ENCODE measurements at regions not wholly inside any gene's neighbourhood (a gene's known extent, or its start where the extent isn't known, plus 50 kb on each side); places are given as distances from the start of the nearest gene placed in this dataset.

DNA sequence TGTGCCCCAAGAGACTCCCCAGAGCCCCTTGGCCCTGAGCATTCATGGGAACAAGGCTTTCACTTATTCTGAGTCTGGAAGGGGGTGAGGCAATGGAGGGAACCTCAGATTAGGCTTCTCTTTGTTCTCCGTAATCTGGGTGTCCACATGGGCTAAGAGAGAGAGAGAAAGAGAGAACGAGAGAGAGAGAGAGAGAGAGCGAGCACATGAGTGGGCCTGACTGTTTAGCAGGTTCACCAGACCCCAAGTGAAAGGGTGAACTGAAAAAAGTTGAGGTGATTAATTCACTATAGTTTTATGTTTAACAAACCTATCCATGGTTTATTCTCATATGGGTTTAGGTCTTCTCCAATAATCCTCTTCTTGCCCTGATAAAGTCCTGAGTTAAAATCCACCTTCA lies 183.4 kb upstream of the VASH1 start (continued):
- TF ChIP-seq, protein P1, sequence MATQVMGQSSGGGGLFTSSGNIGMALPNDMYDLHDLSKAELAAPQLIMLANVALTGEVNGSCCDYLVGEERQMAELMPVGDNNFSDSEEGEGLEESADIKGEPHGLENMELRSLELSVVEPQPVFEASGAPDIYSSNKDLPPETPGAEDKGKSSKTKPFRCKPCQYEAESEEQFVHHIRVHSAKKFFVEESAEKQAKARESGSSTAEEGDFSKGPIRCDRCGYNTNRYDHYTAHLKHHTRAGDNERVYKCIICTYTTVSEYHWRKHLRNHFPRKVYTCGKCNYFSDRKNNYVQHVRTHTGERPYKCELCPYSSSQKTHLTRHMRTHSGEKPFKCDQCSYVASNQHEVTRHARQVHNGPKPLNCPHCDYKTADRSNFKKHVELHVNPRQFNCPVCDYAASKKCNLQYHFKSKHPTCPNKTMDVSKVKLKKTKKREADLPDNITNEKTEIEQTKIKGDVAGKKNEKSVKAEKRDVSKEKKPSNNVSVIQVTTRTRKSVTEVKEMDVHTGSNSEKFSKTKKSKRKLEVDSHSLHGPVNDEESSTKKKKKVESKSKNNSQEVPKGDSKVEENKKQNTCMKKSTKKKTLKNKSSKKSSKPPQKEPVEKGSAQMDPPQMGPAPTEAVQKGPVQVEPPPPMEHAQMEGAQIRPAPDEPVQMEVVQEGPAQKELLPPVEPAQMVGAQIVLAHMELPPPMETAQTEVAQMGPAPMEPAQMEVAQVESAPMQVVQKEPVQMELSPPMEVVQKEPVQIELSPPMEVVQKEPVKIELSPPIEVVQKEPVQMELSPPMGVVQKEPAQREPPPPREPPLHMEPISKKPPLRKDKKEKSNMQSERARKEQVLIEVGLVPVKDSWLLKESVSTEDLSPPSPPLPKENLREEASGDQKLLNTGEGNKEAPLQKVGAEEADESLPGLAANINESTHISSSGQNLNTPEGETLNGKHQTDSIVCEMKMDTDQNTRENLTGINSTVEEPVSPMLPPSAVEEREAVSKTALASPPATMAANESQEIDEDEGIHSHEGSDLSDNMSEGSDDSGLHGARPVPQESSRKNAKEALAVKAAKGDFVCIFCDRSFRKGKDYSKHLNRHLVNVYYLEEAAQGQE (IDR thresholded peaks at IDR 0.05; ENCODE audit: low read depth, low read length): no peak
- no peak for TF ChIP-seq TCF12 (IDR thresholded peaks at IDR 0.05)
- TF ChIP-seq ELF1 (IDR thresholded peaks at IDR 0.05): no peak
- no peak for TF ChIP-seq RCOR1 (IDR thresholded peaks at IDR 0.05; ENCODE audit: low read length)
- TF ChIP-seq, protein P2, sequence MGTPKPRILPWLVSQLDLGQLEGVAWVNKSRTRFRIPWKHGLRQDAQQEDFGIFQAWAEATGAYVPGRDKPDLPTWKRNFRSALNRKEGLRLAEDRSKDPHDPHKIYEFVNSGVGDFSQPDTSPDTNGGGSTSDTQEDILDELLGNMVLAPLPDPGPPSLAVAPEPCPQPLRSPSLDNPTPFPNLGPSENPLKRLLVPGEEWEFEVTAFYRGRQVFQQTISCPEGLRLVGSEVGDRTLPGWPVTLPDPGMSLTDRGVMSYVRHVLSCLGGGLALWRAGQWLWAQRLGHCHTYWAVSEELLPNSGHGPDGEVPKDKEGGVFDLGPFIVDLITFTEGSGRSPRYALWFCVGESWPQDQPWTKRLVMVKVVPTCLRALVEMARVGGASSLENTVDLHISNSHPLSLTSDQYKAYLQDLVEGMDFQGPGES (IDR thresholded peaks at IDR 0.05; ENCODE audit: low read depth, low read length): no peak
- no peak for TF ChIP-seq FOSL2 (IDR thresholded peaks at IDR 0.05; ENCODE audit: borderline replicate concordance, low read depth)
- TF ChIP-seq CHD2 (IDR thresholded peaks at IDR 0.05; ENCODE audit: low read length, partially characterized antibody): no peak
- no peak for TF ChIP-seq JUND (IDR thresholded peaks at IDR 0.05)

DNA sequence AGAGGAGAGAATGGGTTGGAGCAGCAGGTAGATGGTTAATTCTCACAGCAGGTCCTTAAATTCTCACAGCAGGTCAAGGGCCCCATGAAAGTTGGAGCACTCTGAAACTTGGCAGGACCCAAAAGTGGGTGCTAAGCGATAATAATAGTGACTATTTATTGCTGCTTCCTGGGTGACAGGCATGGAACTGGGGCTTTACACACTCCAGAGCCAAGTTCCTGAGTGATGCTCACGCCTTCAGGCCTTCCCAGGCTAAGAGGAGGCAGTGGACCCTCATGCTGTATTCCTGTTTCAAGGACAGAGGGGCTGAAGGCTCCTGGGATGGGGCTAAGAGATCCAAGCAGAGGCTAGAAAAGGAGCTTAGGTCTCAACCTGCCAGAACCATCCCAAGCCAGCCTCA lies 180.9 kb upstream of the VASH1 start:
- no peaks in the 10 kb centered on the region for H3F3A ChIP-seq (replicated peaks; ENCODE audit: insufficient read depth)
- ChIA-PET POLR2A (no interaction called here), CTCF (interaction anchor here (1.2 kb wide), 1 partner anchor 529 kb away, joined by 3 read pairs; no protein-coding TSS in a partner anchor)
- H4K20me1 ChIP-seq (ENCODE audit: insufficient read depth): no peaks in the 10 kb centered on the region
- H3K4me1 ChIP-seq (ENCODE audit: control insufficient read depth in 1 of 2, insufficient read depth in 2 of 2, low read depth in 1 of 2, low read length in 1 of 2): no peaks in the 10 kb centered on the region; a peak in 1 of 4 replicates
- no peak overlapping the region for H3K4me2 ChIP-seq
- no peak for DNase-seq
- H3K27ac ChIP-seq (ENCODE audit: low read depth in 2 of 2, low read length in 1 of 2): no peak overlapping the region
- no peaks in the 10 kb centered on the region for H3K36me3 ChIP-seq (replicated peaks in 1 of 2; ENCODE audit: control insufficient read depth in 1 of 2, insufficient read depth in 2 of 2, low read length in 1 of 2)
- no peak for TF ChIP-seq RXRA (IDR thresholded peaks at IDR 0.05; ENCODE audit: borderline replicate concordance, low read depth)
- TF ChIP-seq RFX5 (IDR thresholded peaks at IDR 0.05; ENCODE audit: low read length): no peak
- TF ChIP-seq NRF1 (IDR thresholded peaks at IDR 0.05; ENCODE audit: low read depth, low read length): no peak
- TF ChIP-seq, protein P3, sequence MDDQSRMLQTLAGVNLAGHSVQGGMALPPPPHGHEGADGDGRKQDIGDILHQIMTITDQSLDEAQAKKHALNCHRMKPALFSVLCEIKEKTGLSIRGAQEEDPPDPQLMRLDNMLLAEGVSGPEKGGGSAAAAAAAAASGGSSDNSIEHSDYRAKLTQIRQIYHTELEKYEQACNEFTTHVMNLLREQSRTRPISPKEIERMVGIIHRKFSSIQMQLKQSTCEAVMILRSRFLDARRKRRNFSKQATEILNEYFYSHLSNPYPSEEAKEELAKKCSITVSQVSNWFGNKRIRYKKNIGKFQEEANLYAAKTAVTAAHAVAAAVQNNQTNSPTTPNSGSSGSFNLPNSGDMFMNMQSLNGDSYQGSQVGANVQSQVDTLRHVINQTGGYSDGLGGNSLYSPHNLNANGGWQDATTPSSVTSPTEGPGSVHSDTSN (IDR thresholded peaks at IDR 0.05): no peak
- TF ChIP-seq GATA2 (CRISPR knock-in tag; IDR thresholded peaks at IDR 0.05): no peak
- no peak for TF ChIP-seq MXI1 (IDR thresholded peaks at IDR 0.05; ENCODE audit: low read depth, low read length)
- no peak for TF ChIP-seq POLR2AphosphoS5 (IDR thresholded peaks at IDR 0.05; ENCODE audit: low read depth, low read length)
- H2AFZ ChIP-seq (ENCODE audit: low read depth): no peak overlapping the region
- no peaks in the 10 kb centered on the region for H3K9me3 ChIP-seq
- WGBS (ENCODE audit: low lambda C conversion rate): 46% methylated on average over 2 of the region's 2 CpGs
- no peaks in the 10 kb centered on the region for H3K79me2 ChIP-seq (ENCODE audit: insufficient read depth)
- no peak overlapping the region for H3K9ac ChIP-seq
- no peaks in the 10 kb centered on the region for H3K9me2 ChIP-seq
- H3K4me3 ChIP-seq (ENCODE audit: low read depth in 2 of 2, low read length in 1 of 2): no peak overlapping the region
- 0 out of 2 replicates have a peak, but pooled peaks cover 4% of the 10 kb centered on the region for H3K27me3 ChIP-seq (ENCODE audit: insufficient read depth)
